ENCODE measurements at regions not wholly inside any gene's neighbourhood (a gene's known extent, or its start where the extent isn't known, plus 50 kb on each side); places are given as distances from the start of the nearest gene placed in this dataset.

- no peak for DNase-seq
Measured at GRCh38 chr20:6657904-6658303, 109.6 kb upstream of the BMP2 start.

DNA sequence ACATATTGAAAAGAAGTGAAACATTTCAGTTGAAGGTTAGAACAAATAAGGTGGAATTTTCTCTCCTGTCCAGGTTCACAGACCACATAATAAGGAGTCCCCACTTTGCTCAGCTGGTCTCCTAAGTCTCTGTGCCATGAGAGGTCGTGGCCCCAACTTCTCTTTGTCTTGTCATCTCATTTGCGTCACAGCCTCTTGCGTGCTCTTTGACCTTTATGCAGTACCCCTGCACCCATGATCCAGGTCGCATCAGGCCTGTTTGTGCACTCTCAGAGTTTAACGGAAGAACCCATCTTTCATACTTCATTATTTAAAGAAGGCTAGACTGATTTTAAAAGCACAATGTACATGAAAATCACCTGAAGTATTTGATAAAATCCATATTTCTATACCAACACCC lies 110.4 kb upstream of the BMP2 start:
- DNase-seq: no peak

- DNase-seq: no peak
Measured at GRCh38 chr20:6654513-6655252, 112.8 kb upstream of the BMP2 start.

DNA sequence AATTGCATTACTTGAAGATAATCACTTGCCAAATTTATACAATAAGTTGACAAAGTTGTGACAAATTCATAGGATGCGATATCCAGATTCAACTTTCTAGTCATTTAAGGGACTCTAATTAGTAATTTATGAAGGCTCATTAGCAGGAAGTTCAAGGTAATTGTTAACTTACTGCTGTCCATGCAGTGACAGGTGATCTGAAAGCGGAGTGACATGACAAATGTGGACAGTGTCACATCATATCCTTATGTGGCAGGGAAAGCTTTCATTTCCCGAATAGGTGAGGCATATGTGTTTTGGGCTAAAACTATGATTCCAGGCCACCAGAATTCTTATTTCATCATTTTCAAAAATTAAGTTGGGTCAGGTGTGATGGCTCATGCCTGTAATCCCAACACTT lies 115.9 kb upstream of the BMP2 start:
- no peak for DNase-seq

DNA sequence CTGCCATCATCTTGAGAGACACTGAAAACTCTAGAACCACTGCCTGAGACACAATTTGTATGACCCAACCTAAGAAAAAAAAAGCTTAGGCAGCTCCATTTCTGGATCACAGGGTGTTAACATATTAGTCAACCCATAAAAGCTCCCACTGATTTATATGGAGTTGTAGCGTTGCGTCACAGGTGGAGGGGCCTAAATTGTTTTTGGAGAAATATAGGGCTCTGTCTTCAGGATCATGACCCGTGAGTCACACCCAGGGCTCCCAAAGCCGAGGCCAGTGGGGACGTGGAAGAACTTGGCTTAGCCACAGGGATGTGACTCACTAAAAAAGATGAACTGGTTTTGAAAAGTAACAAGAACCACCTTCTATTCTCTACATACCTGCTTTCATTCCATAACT lies 116.5 kb upstream of the BMP2 start:
- DNase-seq: no peak

DNA sequence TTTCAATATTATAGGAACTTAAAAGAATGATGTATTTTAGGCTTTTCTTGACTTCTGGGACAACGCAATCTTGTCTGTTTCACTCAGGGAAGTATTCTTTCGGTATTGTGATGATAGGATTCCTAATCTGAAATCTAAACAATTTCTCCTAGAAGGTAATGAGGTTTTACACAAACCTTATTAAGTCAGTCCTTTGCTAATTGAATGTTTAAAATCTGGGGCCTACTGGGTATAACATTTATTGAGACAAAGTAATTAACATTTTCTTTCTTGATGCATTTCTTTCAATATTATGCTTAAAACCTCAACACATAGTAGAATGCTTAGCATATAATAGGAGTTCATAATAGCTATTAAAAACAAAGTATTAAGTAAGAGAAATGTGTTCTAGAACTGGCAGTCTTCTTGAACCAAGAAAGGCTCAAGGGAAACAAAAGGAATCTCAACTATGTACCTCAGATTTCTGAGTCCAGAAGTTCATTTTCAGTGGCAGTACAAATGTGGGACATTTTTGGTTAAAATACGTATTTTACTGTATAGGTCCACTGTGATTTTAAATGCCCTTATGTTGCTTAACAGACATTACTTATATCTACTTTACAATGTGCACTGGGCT lies 121.4 kb upstream of the BMP2 start:
- no peak for DNase-seq

DNA sequence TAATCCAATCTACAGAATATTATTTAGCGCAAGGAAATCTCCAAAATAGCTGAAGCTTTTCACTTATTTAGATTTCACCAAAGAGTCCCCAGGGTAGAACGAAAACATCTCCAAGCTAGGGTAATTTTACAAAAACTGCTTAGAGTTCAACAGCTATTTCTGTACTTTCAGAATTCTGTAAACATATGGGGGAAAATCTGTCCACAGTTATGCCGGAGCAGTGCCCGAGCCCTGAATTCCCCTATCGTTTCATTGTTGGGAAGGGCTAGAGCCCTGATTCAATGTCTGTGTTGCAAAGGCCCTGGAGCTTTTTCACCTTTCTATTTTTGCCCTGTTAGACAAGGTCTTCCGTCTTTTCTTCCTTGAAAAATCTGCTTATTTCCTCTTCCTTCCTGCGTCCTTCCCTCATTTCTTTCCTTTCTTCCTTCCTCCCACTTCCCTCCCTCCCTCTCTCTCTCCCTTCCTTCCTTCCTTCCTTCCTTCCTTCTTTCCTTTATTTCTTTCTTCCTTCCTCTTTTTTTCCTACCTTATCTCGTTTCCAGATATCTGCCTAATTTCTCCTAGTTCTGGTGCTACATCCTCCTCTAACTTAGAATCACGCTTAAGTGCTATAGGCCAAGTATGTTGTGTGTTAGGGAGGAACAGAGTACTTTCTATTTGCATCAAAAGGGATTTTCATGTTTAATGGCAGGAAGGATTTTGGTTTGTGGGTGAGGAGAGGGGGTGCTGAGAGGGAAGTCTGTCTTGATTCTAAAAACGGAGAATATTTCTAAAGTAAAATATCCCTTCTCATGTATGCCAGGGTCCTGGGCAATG lies 122.5 kb upstream of the BMP2 start:
- DNase-seq: no peak

GRCh38 chr20:6641012-6641411 lies 126.5 kb upstream of the BMP2 start:
- no peak for DNase-seq

DNA sequence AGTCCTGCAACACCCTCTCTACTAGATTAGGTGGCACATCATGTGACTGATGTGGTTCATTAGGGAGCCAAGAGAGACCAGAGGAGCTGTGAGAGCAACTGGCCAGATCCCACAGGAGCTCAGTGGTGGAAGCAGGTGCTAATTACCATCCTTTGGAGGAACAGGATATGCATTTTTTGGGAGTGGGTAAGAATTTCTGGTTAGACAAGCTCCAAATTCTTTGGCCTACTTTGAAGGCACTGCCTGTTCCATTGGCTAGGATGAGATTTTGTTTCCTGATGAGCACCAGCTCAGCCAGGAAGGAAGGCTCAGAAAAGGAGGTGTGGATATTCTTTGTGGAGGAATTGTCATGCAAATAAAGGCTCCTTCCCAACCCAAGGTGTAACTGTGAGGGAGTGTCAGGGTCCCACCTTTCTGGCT lies 130.3 kb upstream of the BMP2 start:
- DNase-seq: no peak

DNA sequence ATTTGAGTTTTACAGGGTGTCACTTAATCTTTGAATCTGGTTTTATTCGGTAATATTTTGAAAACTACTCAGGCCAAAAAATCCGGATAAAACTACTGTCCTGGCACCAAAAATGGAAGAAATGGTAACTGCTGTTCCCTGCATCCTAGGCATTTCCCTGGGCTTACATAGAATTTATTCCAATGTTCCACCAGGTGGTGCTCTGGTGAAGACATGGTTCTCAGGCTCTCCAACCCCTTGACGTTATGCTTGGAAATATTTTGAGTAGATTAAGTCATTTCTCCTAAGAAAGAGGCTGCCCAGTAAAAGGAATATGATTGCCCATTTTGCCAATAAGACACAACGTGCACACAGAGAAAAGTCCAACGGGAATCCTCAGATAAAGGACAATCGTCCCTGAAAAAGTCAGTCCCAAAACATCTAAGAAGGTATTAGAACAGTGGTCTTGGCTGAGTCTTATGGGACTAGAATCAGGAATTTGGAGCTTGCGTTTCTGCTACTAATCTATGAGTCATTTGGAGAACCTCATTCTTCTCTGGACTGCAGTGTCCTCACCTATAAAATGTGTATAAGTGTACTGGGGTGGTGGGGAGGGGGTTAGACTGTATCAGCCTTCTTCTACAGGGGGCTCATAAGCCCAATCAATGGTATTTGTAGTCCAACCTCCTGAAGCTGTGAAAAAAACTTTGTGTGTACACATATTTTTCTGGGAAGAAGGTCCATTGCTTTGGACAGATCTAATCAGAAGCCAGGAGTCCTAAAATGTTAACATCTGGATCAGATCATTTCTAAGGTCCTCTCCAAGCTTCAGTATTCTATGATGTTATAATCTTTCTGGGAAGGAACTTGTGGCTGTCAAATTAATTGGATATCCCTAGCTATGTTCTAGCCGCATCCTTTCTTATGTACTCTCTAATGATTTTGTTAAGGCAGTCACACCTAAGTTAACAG lies 131.0 kb upstream of the BMP2 start:
- no peak for DNase-seq

DNA sequence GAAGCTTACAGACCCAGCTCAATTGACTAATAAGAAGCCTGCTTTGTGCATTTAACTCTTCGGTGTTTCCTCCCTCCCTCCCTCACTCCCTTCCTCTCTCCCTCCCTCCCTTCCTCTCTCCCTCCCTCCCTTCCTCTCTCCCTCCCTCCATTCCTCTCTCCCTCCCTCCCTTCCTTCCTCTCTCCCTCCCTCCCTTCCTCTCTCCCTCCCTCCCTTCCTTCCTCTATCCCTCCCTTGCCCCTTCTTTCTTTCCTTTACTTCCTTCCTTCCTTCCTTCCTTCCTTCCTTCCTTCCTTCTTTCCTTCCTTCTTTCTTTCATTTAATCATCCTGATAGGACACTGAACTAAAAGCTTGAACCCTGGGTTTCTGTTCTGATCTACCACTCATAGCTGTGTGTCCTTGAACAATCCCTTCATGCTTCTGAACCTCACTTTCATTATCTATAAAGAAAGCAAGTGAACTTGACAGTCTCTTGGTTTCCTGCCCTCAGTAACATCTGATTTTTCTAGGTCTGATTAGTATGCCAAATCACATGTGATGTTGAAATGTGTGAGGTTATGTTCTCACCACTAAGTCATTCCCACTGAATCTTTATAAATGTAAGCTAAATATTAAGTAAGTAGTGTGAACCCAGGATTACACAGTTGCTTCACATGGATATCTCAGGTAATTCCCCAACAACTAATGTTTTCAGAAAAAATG lies 132.3 kb upstream of the BMP2 start:
- DNase-seq: no peak

- DNase-seq: no peak
Measured at GRCh38 chr20:6632187-6632586, 135.3 kb upstream of the BMP2 start.

- no peak for DNase-seq
Measured at GRCh38 chr20:6630514-6630913, 137.0 kb upstream of the BMP2 start.

DNA sequence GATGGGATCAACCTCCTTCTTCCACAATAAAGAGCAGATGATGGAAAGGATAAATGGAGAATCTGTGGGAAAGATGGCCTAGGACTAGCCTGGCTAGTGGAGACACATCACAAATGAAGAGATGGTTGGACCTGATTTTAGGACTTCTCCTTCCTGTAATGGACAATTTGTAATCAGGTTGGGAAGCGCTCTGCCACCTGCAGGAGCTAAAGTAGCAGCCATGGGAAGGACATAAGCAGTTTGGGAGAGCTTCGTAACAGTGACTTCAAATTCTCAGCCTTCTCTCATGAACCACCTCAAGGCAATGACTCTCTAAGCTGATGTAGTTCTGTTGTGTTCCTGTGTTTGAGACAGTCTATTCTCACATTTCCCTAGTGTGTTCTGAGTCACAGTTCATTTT lies 137.9 kb upstream of the BMP2 start:
- no peak for DNase-seq

- no peak for DNase-seq
Measured at GRCh38 chr20:6626805-6627204, 140.7 kb upstream of the BMP2 start.

DNA sequence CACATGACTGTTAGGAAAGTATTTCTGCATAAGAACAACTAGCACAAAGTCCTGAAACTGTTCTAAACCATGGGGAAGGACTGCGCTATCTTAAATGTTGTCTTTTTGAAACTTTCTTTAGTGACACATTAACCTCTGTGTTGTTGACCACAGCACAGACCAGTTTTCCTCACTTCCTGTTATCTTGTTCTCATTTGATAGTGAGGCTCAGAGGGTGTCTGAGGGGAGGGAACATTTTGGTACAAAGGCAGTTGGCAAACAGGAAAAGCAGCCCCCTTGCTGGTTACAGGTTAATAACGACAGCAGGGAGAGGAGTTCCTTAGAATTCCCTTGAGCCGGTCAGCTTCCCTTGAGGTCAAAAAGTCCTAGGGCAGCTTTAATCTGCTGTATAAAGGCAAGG lies 143.5 kb upstream of the BMP2 start:
- no peak for DNase-seq

- DNase-seq: no peak
Measured at GRCh38 chr20:6622041-6622440, 145.4 kb upstream of the BMP2 start.

GRCh38 chr20:6618051-6618450 lies 149.4 kb upstream of the BMP2 start:
- DNase-seq: no peak

DNA sequence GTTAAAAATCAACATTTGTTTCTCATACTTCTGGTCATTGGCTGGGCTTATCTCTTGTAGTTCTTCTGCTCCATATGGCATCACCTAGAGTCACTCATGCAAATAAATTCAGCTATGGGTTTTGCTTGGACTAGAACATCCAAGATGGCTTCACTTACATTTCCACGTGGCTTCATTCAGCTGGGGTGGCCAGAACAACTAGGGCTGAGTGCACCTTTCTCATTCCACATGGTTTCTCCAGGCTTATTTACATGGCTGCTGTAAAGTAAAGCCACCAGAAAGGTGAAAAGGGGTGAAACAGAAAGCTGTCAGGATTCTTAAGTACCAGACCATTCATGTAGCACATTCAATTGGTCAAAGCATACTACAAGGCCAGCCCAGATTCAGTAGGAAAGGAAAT lies 151.1 kb upstream of the BMP2 start:
- DNase-seq: no peak

- DNase-seq: no peak
Measured at GRCh38 chr20:6614836-6615235, 152.7 kb upstream of the BMP2 start.

DNA sequence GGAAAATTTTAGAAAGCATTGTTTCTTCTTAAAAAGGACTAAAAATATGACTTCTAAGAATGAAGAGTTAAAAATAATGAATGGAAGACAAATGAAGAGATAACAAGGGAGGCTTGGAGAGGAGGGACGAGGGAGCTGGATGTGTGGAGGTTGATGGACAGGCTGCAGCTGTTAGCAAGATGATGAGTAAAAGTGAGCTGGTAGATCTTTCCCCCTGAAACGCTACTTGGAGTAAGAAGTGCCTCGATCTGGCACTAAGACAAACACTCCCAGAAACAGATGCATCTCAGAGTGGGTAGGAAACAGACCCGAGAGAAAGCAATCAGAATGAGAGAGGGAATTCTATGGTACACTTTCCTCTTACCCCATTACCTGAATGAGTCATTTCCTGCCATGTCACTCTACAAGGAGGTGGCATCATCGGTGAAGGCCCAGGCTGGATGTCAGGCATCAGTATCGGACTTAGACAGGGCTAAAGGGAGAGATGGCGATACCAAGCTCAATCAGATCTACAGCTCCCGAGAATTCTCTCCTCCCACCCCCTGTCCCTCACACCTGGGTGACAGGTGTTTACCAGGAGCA lies 154.1 kb upstream of the BMP2 start:
- DNase-seq: no peak

DNA sequence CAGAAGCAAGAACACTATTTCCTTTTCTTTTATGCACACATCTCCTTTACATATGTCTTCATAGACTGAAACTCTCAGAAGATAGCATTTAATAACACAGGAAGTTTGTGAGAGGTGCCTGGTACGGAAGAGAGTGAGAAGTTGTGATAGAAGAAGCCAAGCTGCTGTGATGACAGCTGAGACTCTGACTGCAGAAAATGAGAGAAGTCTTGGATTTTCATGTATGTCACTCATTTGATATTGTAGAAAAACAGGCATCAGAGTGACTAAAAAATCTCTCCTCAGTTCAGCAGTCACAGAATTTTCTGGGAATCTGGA lies 154.9 kb upstream of the BMP2 start:
- DNase-seq: no peak

Data from SIG-M5 (cell line).